Umbilical cord (tissue), 1 donor: ENCODE measurements at regions not wholly inside any gene's neighbourhood (a gene's known extent, or its start where the extent isn't known, plus 50 kb on each side); places are given as distances from the start of the nearest gene placed in this dataset.

Experiments used
- DNase-seq: peaks from one replicate; pipeline ENCODE4 v3.0.0-alpha.2; 2015; ENCODE audit warnings: low spot score

DNA sequence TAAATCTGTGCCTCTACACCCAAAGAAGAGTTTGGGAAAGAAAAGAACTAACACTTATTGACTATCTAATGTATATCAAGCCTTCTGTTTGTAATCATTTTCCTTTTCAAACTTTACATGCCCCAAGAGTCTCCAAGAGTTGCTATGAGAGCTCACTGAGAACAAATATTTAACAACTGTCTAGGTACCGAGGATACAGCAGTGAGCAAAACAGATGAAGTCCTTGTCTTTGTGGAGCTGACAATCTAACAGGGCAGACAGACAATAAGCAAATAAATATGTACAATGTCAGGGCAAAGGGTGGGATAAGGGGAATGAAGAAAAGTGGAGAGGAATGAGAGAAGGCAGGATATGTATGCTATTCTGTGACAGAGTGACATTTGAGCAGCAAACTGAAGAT is 64.8 kb upstream of the KSR1 start:
- DNase-seq, result no peak

DNA sequence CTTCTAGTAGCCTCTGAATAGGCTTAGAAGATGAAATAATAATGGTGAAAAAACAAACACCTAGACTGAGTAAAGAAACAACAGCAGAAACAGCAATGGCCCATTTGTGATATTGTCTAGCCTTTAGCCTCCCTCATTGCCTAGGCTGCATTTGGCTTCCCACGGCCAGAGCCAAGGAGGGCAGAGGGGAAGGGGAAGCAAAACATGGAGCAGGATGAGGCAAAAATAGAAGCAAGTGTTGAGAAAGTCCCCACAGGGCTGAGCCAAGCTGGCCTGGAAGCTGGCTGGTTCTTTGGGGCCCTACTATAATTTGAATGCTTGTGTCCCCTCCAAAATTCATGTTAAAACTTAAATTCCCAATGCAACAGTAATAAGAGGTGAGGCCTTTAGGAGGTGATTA is 60.2 kb upstream of the KSR1 start:
- no peak for DNase-seq

DNA sequence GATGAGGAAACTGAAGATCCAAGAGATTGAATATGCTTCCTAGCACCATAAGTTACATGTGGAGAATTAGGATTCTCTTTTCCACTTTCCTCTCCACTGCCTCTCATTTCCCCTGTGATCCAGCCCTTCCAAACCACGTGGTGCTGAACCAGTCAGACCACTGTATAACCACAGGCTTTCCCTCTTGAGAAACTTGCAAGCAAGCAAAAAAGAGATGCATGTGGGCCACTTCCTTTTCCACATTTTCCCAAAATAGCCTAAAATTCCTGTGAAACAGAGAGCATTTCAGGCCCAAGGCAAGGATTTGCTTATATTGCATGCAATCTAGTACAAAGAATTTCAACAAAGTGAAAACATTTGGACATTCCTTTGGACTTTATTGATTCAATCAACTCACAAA is 59.3 kb upstream of the KSR1 start:
- DNase-seq, result no peak

DNA sequence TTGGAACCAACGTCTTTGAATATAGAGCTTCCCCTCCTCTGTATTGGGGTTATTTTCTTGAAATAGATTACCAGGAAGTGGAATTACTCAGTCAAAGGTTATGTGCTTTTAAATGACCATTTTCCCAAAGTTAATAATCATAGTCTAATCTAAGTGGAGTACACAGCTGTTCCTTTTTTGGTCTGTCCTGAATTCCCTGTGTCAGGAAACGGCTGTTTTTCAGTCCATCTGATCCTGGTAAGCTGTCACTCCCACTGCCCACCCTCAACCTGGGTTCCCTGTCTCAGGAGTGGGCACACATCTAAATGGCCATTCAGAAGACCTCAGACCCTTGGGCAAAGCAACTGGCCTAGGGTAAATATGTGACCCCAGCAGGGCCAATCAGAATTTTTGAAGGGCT is 57.6 kb upstream of the KSR1 start:
- no peak for DNase-seq

DNA sequence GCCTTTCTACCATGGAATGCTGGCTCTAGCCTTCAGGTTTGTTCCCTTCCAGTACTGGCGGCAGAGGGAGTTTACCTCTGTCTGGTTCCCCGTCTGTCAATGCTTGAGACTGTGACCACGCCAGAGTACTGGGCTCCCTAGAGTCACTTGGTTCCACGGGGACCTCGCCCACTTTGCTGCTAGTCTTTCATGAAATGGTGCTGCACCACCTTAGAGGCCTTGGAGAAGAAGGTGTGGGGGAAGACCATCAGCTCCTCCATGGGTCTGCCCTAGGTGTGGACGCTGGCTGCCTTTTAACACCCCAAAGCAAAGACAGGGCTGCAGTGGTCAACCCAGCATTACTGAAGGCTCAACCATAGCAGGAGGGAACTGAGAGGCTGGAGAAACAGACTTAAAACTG is 55.3 kb upstream of the KSR1 start:
- no peak for DNase-seq

DNA sequence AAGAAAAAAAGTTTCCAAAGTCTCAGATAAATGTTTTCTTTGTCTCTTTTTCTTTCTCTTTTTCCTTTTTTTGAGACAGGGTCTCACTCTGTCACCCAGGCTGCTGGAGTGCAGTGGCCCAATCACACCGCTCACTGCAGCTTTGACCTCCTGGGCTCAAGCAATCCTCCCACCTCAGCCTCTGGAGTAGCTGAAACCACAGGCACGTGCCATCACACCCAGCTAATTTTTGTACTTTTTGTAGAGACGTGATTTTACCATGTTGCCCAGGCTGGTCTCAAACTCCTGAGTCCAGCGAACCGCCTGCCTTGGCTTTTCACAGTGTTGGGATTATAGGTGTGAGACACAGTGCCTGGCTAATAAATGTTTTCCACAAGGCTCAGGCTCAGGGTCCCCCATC is 53.3 kb upstream of the KSR1 start:
- DNase-seq, result no peak

DNA sequence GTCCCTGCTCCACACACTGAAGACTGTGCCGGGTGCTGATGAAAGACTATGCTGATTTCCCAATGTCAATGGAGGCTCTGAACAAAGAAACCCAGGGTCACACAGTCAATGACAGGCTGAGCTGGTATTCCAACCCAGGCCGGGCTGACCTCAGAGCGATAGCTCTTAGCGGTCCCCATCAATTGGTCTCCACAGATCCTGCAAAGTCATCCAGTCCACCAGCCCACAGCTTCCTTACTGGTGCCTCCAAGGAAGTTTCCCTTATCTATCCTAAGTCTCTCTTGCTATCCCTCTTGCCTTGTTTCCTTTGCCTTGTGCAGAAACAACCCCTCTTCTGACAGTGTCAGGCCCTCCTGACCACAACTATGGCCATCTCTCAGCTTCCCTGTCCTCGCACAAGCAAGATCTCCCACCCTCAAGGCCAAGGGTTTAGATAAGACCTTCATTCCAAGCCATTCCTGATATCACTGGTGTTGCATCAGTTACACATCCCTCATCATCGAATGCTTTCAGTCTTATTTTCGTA is 52.7 kb upstream of the KSR1 start:
- DNase-seq, result no peak

DNA sequence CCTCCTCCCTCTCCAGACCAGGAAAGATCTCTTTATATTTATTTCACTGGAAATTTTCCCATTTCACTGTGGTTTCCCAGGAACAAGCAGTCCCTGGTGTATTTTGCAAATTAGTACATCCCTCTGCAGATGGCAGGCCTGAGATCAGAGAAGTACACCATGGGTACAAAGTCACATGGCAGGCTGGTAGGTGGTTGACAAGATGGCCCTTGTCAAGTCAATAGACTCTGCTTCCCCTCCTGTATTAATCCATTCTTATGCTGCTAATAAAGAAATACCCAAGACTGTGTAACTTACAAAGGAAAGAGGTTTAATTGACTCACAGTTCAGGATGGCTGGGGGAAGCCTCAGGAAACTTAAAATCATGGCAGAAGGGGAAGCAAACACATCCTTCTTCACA is 51.6 kb upstream of the KSR1 start:
- DNase-seq, result no peak
